Caki2 (cell line): ENCODE measurements at regions not wholly inside any gene's neighbourhood (a gene's known extent, or its start where the extent isn't known, plus 50 kb on each side); places are given as distances from the start of the nearest gene placed in this dataset.

Source experiments
- DNase-seq: peaks from one replicate; pipeline ENCODE4 v3.0.0-alpha.2; 2015; ENCODE audit warnings: low read depth
- in situ Hi-C: cut with HindIII; loops from 2 replicates; pipeline ENCODE4 v1.10.0; 2016; ENCODE audit warnings: low sequenced_read_pairs, low pct_unique_long_range_greater_than_20kb, mixed read lengths

DNA sequence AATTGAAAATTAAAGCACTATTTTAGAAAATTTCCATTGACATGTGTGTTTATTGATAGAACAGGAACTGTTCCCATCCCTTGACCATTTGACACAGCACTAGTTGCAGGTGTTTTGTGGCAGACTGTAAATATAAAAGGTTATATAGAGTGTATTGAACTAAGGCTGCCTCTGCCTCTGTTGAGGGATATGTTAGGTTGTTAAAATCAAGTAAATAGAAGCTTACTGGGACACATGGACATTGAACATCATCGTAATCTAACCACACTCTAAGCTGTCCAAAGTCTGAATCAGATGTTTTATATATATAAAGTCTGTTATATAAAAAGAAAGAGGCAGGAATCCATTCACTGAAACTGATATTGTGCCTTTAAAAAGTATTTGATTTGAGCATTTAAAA, 308.1 kb upstream of the PKN2 start:
- no peak for DNase-seq
- in situ Hi-C loops = no loop called here

DNA sequence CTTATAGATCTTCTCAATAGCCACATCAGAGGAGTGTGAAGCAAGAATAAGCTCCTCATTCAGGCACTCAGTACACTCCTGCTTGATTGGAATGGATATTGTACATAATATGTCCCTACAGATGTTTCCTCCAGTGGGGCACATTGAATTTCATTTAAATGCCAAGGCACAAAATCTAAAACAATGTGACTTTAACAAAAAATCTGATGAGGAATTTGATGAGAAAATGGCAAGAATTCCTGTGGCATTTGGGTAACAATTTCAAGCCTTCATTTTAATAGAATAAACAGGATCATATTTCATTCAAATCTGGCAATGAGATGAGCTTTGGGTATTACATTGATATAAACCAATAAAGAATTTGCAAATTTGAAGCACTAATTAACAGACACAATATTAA, 307.7 kb upstream of the PKN2 start:
- DNase-seq = no peak
- in situ Hi-C loops = no loop called here

GRCh38 chr1:88378560-88378959, 305.5 kb upstream of the PKN2 start:
- DNase-seq = no peak
- in situ Hi-C loops = no loop called here

DNA sequence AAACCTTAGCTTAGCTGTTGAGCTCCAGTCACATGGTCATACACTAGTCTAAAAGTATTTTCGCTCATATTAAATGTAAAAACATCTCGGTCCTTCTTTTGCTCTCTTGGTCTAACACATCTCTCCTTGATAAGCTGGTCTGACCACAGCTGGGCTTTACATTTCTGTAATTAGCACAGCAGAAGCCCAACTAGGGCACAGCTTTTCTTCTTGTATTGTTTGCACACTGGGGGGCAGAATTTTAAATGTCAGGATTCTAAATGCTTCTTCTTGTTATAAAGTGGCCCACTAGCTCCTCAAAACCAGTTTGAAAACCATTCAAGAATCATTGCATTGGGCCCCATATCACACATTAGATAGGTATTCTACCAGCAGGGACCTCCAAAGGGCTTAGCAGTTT, 289.1 kb upstream of the PKN2 start:
- in situ Hi-C loops = no loop called here

DNA sequence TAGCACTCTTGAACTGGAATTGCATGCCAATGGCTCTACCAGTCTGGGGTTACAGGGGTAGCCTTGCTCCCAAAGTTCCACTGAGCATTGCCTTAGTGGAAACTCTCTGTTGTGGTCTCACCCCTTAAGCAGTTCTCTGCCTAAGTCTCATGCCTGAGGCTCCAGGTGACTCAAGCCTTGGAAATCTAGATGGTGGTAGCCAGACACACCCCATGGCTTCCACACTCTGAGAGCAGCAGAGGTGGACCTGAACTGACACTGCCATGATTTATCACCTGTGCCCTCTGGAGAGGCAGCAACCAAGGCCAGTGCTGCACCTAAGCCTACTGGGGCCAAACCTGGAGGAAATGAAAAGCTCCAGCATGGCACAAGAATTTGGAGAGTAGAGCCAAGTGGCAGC, 285.7 kb upstream of the PKN2 start:
- DNase-seq = no peak
- in situ Hi-C loops = no loop called here

More for the DNA sequence above, 289.1 kb upstream of the PKN2 start:
- no peak for DNase-seq

GRCh38 chr1:88399690-88400089, 284.4 kb upstream of the PKN2 start:
- no peak for DNase-seq

GRCh38 chr1:88401313-88401712, 282.8 kb upstream of the PKN2 start:
- no peak for DNase-seq
- in situ Hi-C loops = no loop called here

More at GRCh38 chr1:88399690-88400089, 284.4 kb upstream of the PKN2 start:
- in situ Hi-C loops = no loop called here

GRCh38 chr1:88404582-88404981, 279.5 kb upstream of the PKN2 start:
- no peak for DNase-seq
- in situ Hi-C loops = no loop called here

GRCh38 chr1:88407248-88407647, 276.8 kb upstream of the PKN2 start:
- no peak for DNase-seq
- in situ Hi-C loops = no loop called here

GRCh38 chr1:88421997-88422396, 262.1 kb upstream of the PKN2 start:
- in situ Hi-C loops = no loop called here
- DNase-seq = no peak

DNA sequence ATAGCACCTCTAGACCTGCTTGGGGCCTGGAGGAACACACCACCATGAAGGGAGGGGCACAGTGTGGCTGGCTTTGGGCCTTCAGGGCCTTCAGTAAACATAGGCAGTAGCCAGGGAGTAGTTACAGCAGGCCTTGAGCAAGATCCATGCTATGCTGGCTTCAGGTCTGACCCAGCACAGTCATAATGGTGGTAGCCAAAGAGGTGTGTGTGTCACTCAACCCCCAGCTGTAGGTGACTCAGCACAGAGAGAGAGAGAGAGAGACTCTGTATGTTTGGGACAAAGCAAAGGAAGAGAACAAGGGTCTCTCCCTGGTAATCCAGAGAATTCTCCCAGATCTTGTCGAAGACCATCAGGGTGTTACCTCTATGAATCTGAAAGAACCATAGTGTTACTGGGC, 250.5 kb upstream of the PKN2 start:
- no peak for DNase-seq
- in situ Hi-C loops = no loop called here

DNA sequence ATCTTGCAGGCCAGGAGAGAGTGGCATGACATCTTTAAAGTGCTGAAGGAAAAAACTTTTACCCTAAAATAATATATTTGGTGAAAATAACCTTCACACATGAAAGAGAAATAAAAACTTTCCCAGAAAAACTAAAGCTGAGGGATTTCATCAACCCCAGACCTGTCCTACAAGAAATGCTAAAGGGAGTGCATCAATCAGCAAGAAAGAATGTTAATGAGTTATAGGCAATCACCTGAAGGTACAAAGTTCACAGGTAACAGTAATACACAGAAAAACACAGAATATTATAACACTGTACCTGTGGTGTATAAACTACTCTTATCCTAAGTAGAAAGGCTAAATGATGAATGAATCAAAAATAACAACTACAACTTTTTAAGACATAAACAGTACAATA, 249.2 kb upstream of the PKN2 start:
- in situ Hi-C loops = no loop called here
- no peak for DNase-seq

- in situ Hi-C loops = no loop called here
- DNase-seq = no peak
These were observed 243.1 kb upstream of the PKN2 start for GRCh38 chr1:88441022-88441421.

DNA sequence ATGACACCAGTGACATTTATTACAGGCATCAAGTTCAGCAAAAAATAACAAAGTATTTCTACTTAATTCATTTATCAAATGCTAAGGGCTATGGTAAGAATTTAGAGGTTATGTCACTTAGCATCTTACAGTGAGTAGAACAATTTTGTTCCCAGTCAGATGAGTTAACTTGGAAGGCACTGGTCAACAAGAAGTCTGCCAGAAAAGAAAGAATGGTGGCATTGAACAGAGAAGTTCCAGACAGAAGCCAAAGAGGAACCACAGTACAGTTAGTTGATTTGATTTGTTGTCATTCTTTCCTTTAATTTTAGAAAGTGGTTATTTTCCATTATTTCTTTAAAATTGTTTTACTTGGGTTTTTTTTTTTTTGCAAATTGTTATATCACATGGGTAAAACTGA, 232.2 kb upstream of the PKN2 start:
- in situ Hi-C loops = no loop called here
- no peak for DNase-seq

DNA sequence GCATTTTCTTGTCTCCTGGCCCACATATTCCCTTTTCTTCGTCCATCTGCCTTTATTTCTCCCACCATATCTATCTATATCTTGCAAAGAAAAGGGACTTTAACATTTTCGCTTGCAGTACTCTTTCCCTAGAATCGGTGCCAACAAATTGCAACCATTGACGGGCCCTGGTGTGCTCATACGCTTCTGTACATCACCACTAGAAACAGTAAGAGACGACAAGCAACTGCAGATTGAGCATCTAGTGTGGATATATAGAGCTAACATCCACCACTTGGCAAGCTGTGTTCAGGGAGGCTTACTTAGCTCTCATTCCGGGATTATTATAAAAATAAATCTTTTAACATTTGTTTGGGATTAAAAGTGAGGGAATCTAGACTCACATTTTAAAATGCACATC, 230.8 kb upstream of the PKN2 start:
- in situ Hi-C loops = no loop called here
- DNase-seq = no peak

GRCh38 chr1:88454781-88455180, 229.3 kb upstream of the PKN2 start:
- in situ Hi-C loops = no loop called here
- no peak for DNase-seq

DNA sequence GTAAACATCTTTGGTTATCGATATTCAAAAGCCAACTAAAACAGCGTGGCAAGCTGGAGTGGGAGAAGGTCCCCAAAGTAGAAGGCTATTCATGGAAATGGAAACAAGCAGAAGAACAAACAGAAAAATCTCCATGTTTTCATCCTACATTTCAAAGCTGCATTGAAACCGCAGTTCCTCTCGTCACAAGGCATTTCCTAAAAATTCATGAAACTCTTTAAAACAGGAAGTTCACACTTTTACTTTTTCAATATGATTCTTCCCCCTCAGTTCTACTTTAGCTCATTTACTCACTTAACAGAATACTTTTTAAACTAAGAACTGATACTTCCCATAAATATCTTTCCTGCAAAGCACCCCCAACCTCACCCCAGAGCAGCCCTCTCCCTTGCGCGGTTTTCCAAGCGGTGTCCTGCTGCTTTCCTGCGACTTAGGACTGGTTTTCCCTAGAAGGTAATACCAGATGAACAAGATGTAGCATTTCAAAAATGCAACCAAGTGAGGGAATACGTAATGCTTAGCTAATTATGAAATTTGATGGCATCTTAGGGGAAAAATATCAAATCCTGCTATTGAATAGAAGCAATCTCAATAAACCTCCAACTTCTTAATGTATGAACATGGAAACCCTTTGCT, 228.3 kb upstream of the PKN2 start:
- in situ Hi-C loops = no loop called here
- DNase-seq = no peak

- in situ Hi-C loops = no loop called here
- DNase-seq = no peak
These were observed 226.9 kb upstream of the PKN2 start for GRCh38 chr1:88457197-88457596.

DNA sequence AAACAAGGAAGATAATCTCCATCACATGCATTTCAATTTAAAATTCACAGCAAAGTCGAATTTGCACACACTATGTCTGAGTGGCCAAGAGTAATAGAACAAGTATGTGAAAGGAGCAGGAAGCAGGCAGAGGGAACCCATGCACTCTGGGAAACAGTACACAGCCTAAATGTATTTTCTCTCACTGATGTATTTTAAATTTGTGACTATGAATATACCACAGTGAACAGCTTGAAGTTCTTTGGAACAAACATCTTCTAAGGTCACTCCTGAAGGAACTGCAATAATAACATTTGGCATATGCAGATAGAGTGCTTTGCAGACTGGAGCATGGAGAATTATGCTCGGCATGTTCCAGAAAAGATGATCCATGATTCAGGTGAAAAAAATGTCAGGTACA, 223.1 kb upstream of the PKN2 start:
- in situ Hi-C loops = no loop called here
- DNase-seq = no peak

DNA sequence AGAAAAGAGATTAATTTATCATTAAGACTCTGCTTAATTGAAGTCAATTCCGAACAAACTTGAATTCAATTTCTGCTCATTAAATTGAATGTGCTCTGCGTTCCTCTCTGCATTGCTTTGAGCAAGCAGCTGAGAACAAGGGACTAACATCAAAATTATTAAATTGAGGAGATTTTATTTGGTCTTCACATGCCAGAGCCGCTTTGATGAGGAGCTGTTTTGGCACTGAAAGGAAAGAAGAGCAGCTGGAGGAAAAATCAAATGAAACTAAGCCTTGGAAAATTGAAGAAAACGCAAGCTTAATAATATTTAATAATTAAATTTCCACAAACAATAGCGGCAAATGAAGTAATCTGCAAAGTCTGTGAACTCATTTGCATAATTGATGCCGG, 222.0 kb upstream of the PKN2 start:
- in situ Hi-C loops = no loop called here

More for the DNA sequence above, 222.0 kb upstream of the PKN2 start:
- no peak for DNase-seq
